IPS-18c (cell line): ENCODE measurements at regions not wholly inside any gene's neighbourhood (a gene's known extent, or its start where the extent isn't known, plus 50 kb on each side); places are given as distances from the start of the nearest gene placed in this dataset.

Experiments
- H3K4me3 ChIP-seq: 2 replicates; pipeline ENCODE4 v1.7.0; 2013; ENCODE audit warnings: low read depth, mild to moderate bottlenecking, low read length, moderate library complexity; ENCODE audit not compliant: insufficient read depth
- H3K9me3 ChIP-seq: one replicate; pipeline ENCODE4 v1.6.1; 2013; ENCODE audit warnings: mild to moderate bottlenecking, low read length, moderate library complexity; ENCODE audit not compliant: control insufficient read depth, insufficient read depth

DNA sequence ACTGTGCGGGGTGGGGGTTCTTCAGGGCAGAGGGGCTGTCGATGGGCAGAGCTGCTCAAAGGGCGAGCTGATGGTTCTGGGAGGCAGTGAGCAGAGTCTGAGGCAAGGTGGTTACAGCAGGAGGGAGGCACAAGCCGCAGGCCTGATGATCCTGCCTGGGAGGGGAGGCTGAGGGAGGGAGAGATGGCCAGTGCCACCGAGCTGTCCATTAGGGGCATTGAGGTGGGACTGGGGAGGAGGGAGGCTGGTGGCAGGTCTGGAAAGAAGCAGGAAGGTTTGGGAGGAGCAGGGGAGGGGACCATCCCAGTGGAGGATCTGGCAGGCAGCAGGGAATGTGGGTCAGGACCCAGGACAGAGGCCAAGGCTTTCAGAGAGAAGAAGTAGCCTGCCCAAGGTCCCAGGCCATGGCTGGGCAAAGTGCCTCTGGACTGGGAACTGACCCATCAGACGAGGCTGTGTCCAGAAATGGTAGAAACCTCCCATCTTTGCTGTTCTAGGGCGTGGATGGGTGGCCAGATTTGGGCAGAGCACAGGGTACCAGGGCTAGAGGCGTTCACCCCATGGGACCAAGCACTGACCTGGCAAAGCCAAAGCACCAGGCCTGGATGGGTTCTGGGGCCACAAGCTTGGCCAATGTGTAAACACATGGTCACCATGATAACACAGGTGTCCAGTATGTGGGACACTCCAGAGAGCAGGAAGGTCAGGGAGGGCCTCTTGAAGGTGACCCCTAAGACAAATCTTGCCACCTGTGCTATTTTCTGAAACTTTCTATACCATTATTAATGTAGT, 55.5 kb downstream of the INHBB start:
- Histone ChIP-seq H3K9me3 (no peaks in the 10 kb centered on the region), H3K4me3 (no peak overlapping the region)

DNA sequence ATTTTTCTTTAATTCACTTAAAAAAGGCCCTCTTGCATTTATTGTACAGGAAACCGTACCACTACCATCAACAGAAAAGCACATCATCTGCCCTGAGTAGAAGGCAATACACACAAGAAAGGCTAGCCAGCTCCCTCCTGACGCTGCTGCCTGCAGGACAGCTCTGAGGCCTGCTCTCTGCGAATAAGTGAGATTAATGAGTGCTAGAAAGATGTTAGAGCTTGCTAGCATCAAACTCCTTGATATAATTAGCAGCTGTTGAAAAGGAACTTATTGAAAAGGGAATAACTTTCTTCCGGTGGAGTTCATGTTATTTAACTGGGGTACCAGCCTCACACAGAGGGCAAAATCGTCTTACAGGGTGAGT, 56.1 kb downstream of the INHBB start:
- Histone ChIP-seq H3K9me3 (no peaks in the 10 kb centered on the region), H3K4me3 (no peak overlapping the region)

DNA sequence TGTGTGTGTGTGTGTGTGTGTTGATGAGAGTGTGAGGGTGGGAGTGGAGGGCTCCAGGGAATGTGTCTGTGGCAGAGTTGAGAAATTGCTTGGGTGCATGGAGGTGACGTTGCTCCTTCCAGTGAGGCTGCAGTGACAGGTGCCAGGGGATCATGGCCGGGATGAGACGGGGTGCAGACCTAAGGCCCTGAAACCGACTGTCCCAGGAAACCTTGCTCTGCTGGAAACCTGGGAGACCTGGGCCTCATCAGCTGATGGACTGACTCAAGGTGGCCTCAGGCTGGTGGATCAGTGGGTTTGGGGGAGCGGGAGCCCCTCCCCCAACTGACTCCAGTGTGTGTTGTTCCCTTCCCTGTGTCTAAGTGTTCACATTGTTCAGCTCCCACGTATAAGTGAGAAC, 56.6 kb downstream of the INHBB start:
- no peak overlapping the region for H3K4me3 ChIP-seq

DNA sequence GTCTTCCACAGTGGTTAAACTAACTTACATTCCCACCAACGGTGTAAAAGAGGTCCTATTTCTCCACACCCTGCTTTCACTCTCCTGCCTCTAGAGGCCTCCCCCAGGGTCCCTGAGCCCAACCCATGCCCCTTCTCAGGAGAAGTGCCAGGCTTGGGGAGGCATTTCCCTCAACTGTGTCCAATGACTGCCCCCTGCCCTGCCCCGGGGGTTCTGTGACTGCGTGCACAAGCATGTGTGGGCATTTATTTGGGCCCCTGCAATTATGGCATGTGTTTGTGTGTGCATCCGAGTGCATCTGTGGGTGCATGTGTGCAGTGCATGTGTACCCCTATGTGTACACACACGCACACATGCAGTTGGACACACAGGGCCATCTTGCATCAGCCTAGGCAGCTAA, 57.3 kb downstream of the INHBB start:
- no peaks in the 10 kb centered on the region for H3K9me3 ChIP-seq

More for the DNA sequence above, 56.6 kb downstream of the INHBB start:
- no peaks in the 10 kb centered on the region for H3K9me3 ChIP-seq

DNA sequence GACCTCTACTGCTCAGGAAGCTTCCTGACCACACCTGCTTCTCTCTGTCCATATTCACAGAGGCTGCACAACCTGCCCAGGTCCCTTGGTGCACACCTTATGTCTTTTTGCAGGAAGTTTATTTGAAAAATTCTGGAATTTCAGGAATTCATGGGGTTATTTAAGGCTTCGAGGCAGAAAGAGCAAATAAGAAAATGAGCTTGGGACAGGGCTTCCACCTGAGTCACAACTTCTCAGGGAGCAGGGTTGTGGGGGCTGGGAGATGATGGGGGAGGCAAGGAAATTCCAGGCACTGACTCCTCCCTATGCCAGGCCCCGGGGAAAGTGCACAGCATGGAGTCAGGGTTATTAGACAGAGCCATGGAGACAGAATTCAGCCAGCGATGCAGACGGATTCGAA, 57.7 kb downstream of the INHBB start:
- Histone ChIP-seq H3K9me3 (no peaks in the 10 kb centered on the region), H3K4me3 (no peak overlapping the region)

More for the DNA sequence above, 57.3 kb downstream of the INHBB start:
- H3K4me3 ChIP-seq, result no peak overlapping the region

DNA sequence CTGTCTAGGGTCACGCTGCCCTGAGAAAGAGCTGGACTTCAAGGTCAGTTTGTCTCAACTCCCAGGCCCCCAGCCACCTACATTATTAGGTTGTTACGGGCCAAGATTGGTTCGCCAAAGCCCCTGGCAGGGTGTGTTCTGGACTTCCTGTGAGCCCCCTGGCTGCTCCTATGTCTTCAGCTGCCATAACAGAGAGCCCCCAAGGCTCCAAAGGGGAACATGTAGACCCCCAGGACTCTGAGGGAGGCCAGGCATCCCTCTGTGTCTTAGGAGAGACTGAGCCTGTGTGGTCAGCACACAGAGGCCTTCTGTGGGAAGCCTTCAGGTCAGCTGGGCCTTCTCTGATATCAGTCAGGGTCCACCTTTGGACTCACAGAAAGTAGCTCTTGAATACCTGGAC, 58.3 kb downstream of the INHBB start:
- Histone ChIP-seq H3K4me3 (no peak overlapping the region), H3K9me3 (no peaks in the 10 kb centered on the region)

DNA sequence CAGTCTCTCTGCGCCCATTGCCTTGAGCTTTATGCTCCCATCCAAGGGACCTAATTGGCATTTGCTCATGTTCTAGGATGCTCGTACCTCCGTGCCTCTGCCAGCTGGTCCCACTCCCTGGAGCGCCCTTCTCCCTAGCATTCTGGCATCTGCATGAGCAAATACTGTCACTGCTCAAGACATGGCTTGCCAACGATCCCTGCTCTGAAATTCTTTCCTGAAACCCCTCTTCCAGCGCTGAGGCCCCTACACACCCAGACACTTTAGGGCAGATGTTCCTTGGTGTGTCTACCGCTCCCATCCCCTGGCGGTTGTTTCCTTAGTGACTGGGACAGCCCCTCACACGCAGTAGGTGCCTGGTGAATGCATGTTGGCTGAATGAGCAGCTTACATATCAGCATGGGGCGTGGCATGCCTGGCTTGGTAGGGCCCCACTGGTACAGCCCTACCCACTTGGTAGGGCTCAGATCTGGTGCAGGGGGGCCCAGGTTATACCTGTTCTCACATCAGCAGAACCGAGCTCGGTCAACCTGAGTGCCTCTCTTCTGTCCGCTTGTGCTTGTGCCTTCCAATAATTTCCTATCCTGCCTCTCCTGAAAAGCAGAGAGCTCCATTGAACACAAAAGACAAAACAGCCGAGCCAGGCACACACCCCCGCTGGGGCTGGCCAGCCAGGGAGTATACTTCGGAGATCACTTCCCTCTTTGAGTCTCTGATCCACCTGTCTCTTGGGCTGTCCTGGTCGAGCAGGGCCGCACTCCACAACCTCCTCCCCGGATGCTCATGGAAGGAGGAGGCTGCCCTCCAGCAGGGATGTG, 59.2 kb downstream of the INHBB start:
- Histone ChIP-seq H3K9me3 (no peaks in the 10 kb centered on the region), H3K4me3 (no peak overlapping the region)

DNA sequence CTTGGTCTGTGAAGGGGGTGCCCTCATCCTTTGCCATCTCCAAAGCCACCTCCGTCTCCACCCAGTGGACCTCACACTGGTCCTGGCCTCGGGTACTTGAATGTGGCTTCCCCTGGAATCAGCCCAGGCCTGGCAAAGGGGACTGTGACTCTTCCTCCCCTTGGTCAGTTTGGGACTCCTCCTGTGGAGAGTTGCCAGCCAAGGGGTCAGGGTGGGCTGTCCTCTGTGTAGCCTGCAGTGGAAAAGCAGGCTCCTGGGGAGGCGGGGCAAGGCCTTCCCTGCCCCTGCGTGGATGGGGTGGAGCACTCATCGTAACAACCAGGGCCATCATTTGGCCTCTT, 59.8 kb downstream of the INHBB start:
- Histone ChIP-seq H3K9me3 (no peaks in the 10 kb centered on the region), H3K4me3 (no peak overlapping the region)

DNA sequence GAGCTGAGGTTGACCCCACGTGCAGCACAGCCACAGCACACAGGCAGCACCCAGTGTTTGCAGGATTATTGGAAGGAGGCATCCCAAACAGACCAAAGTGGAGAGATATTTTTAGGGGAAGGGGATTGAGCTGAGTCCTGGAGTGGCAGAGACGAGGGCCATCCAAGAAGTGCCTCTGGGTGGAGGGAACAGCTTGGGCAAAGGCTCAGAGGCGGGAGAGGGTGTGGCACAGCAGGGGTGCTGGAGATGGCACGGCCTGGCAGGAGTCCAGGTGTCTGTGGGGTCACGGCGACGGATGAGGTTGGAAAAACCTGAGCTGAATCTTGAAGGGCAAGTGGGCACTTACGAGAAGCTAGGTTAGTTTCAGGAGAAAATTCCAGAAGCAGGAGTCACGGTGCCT, 60.6 kb downstream of the INHBB start:
- no peaks in the 10 kb centered on the region for H3K9me3 ChIP-seq
- no peak overlapping the region for H3K4me3 ChIP-seq

DNA sequence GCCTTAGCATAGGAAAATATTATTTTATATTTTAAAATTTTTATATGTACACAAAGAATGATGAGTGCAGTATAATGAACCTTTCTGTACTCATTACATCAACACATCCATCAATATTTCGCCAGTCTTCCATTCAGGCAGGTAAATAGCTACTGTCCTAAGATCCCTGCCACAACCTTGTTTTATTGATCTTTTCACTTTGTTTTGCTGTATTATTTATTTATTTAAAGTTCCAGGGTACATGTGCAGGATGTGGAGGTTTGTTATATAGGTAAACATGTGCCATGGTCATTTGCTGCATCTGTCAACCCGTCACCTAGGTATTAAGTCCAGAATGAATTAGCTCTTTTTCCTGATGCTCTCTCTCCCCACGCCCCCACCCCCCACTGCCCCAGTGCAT, 64.6 kb downstream of the INHBB start:
- no peaks in the 10 kb centered on the region for H3K9me3 ChIP-seq

DNA sequence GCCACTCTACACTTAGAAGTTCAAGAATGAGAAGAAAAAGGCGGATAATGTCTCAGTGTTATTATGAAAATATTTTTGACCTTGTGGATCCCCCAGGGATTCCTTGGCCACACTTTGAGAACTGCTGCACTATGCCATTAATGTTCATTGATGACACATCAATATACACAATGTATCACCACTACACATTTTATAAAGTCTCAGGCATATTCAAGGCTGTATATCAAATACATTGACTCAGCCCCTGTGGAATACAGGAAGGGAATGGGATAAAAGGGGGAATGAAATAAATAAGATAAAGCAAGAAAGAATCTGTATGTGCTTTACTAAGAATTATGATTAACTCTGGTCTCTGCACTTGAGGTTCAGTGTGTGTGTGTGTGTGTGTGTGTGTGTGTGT, 69.1 kb downstream of the INHBB start:
- Histone ChIP-seq H3K4me3 (no peak overlapping the region), H3K9me3 (no peaks in the 10 kb centered on the region)

More for the DNA sequence above, 64.6 kb downstream of the INHBB start:
- H3K4me3 ChIP-seq, result no peak overlapping the region

DNA sequence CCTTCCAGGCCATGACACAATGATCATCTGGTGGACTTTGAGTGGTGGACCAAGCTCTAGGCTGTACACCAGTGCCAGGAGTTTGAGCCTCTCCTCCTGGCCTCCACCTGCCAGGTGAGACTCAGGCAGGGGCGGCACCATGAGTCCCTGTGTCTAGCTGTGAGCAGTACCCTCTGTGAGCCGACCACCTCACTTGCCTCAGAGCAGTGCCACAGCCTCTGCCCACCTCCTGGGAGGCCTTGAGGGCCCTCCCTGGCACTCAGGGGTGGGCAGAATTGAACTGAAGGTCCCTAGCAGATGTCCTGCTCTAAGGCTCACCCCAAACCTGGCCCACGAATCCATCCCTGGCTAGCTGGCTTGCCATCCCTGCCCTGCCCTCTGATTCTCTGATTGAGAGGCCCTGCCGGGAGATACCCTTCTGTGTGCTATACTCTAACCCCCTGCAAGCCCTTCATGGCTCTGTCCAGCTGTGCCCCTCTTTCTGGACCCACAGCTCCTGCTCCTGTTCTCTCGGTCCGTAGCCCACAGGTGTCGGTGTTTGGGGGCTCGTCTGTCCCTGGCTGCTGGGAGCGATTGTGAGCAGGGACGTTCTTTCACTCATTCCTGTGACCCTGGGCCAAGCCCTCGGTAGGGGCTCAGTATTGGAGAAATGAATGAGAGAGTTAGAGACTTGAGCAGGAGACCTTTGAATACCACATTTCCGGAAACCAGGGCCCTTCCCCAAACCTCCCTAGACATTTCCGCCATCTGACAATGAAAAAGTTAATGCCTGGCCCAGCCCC, 70.0 kb downstream of the INHBB start:
- no peaks in the 10 kb centered on the region for H3K9me3 ChIP-seq
- no peak overlapping the region for H3K4me3 ChIP-seq

DNA sequence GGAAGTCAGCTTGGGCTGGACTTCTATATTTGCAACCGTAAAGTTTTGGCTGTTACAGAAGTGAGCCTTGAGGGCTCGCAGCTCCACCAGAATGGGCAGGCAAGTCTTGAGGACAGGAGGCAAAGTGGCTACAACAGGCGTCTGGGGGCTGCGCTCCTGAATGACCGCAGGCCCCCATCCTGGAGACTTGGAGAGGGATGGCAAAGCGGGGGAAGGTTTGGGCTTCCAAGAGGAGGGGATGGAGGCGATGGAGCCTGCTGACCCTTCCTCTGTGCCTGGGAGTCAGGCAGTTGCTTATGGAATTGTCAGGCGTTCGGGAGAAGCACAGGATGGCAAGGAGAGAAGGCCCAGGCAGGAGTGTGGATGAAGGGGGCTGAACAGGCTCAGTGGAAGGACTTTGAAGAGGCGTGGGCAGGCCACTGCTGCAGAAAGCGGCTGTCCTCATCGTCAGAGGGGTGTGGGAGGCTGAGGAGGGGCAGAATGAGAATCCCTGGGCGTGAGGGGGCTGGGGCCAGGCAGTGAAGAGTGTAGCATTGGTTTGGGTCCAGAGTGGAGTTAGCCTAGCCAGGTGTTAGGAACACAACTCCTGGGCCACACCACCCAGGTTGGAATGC, 72.3 kb downstream of the INHBB start:
- H3K9me3 ChIP-seq, result no peaks in the 10 kb centered on the region

DNA sequence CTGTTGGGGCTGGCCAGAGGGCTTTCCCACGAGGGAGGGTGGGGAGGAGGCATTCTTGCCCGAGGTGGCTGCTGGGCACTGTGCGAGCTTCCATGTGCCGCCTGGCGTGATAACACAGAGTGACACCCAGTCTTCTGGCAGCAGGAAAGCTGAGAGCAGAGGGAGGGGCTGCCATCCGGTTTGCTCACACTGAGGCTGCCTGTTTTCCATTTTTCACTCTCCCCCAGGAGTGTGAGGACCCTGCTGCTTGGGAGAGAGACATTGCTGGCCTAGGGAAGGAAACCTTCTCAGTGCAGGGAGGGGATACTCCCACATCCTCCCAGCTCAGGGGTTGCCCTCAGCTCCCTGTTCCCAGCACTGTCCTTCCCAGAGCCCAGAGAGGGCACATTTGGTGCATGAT, 73.1 kb downstream of the INHBB start:
- H3K4me3 ChIP-seq, result no peak overlapping the region
- no peaks in the 10 kb centered on the region for H3K9me3 ChIP-seq

More for the DNA sequence above, 72.3 kb downstream of the INHBB start:
- no peak overlapping the region for H3K4me3 ChIP-seq

DNA sequence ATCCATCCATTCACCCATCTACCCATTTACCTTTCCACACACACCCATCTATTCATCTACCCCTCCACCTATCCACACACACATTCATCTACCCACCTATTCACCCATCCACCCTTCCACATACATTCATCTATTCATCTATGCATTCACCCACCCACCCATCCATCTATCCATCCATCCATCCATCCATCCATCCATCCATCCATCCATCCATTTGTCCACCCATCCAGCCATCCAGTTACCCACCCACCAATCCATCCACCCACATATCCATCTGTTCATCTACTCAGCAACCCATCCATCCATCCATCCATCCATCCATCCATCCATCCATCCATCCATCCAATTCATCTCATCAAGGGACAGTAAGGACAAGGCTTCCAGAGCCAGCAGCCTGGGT, 74.0 kb downstream of the INHBB start:
- no peak overlapping the region for H3K4me3 ChIP-seq
- no peaks in the 10 kb centered on the region for H3K9me3 ChIP-seq

DNA sequence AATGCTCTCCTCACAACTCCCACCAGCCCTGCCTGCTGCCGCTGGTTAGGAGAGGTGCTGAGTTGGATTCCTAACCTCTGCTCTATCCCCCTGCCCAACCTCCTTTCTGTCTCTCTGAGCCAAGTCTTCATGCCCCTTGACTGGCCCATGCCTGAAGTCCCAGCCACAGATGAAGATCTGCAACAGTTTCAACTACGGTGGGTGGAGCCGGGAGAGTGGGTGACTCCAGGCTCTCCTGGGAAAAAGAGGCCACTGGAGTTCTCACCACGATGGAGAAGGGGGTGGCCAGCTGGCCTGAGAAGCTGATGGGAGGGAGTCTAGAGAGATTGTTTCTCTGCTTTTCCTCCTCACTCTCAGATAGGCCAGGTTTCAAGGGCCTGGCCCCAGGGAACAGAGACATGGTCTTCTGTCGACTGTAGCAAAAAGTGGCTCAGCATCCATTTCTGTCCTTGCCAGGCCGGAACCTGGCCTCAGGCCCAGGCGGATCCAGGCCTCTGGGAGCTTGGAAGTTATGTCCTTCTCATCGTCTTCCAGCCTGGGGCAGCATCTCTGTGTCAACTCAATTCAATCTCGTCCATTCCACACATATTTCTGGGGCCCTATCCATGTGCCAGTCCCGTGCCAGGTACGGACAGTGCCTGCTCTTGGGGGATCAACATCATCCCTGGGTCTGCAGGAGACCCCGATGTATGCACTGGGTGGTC, 75.3 kb downstream of the INHBB start:
- Histone ChIP-seq H3K9me3 (no peaks in the 10 kb centered on the region), H3K4me3 (no peak overlapping the region; the same call in 1 of the 2 replicates)

DNA sequence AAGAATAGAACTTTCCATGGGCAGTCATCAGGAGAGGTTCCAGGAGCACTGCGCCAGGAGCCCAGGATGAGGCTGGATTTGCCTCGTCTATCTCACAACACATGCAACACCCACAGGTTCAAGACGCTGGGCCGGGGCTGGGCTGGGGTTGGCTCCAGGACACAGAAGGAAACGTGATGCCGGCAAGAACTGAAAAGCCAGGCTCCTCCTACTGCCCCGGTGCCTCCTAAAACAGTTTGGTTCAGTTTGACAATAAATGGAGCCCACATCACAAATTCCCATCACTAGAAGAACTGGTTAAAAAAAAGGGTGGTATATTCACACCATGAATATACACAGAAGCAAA, 75.9 kb downstream of the INHBB start:
- H3K4me3 ChIP-seq, result no peak overlapping the region
- H3K9me3 ChIP-seq, result no peaks in the 10 kb centered on the region
